GM23338 (cell line): ENCODE measurements at regions not wholly inside any gene's neighbourhood (a gene's known extent, or its start where the extent isn't known, plus 50 kb on each side); places are given as distances from the start of the nearest gene placed in this dataset.

Experiments
- ATAC-seq: fragments of 200-7000 bp; cut with Tn5 transposase; 3 replicates; pipeline ENCODE4 v1.9.1; 2020
- DNase-seq: peaks from one replicate; pipeline ENCODE4 v3.0.0-alpha.2; 2015; ENCODE audit warnings: low spot score
- H2AFZ ChIP-seq: fragments of 200-600 bp; sonication (generic); 2 replicates; pipeline ENCODE4 v1.8.0; 2016; ENCODE audit warnings: antibody characterized with exemption, mild to moderate bottlenecking, moderate library complexity
- H3F3A ChIP-seq: fragments of 200-600 bp; sonication (generic); replicated peaks from 2 replicates; pipeline ENCODE4 v1.8.0; 2017; ENCODE audit warnings: antibody characterized with exemption, mixed run types, low read depth
- H3K27ac ChIP-seq: fragments of 200-600 bp; sonication (generic); 2 replicates; pipeline ENCODE4 v1.6.1; 2016; ENCODE audit warnings: low read depth
- H3K27me3 ChIP-seq: fragments of 200-600 bp; sonication (generic); 2 replicates; pipeline ENCODE4 v1.8.0; 2016; ENCODE audit warnings: mild to moderate bottlenecking, mixed run types, moderate library complexity; ENCODE audit not compliant: insufficient read depth
- H3K36me3 ChIP-seq: fragments of 200-600 bp; sonication (generic); 2 replicates; pipeline ENCODE4 v1.8.0; 2016; ENCODE audit warnings: mild to moderate bottlenecking; ENCODE audit not compliant: insufficient read depth
- H3K4me1 ChIP-seq: fragments of 200-600 bp; sonication (generic); 2 replicates; pipeline ENCODE4 v1.8.0; 2016; ENCODE audit warnings: mild to moderate bottlenecking, moderate library complexity; ENCODE audit not compliant: insufficient read depth
- H3K4me2 ChIP-seq: fragments of 200-600 bp; sonication (generic); 2 replicates; pipeline ENCODE4 v1.7.1; 2017; ENCODE audit warnings: mixed run types
- H3K4me3 ChIP-seq: fragments of 200-600 bp; sonication (generic); 2 replicates; pipeline ENCODE4 v1.6.1; 2016; ENCODE audit warnings: mixed run types
- H3K79me2 ChIP-seq: fragments of 200-600 bp; sonication (generic); replicated peaks from 2 replicates; pipeline ENCODE4 v1.8.0; 2017; ENCODE audit warnings: mild to moderate bottlenecking; ENCODE audit not compliant: insufficient read depth
- H3K9me2 ChIP-seq: fragments of 200-600 bp; sonication (generic); 2 replicates; pipeline ENCODE4 v1.8.0; 2017; ENCODE audit not compliant: insufficient read depth
- H4K20me1 ChIP-seq: fragments of 200-600 bp; sonication (generic); replicated peaks from 2 replicates; pipeline ENCODE4 v1.8.0; 2017; ENCODE audit warnings: mild to moderate bottlenecking; ENCODE audit not compliant: insufficient read depth
- H3K27ac Mint-ChIP-seq: 2 replicates; pipeline ENCODE4 v1.8.0; 2020; ENCODE audit warnings: inconsistent platforms, mild to moderate bottlenecking, moderate library complexity, mixed read lengths
- H3K27me3 Mint-ChIP-seq: 3 replicates; pipeline ENCODE4 v1.8.0; 2022; ENCODE audit warnings: low read depth, mild to moderate bottlenecking, moderate library complexity, mixed read lengths, inconsistent platforms; ENCODE audit not compliant: insufficient read depth, poor library complexity
- H3K36me3 Mint-ChIP-seq: 3 replicates; pipeline ENCODE4 v1.8.0; 2021; ENCODE audit warnings: low read depth, mild to moderate bottlenecking, inconsistent platforms, moderate library complexity, mixed read lengths
- H3K4me1 Mint-ChIP-seq: 3 replicates; pipeline ENCODE4 v1.8.0; 2020; ENCODE audit warnings: mild to moderate bottlenecking, inconsistent platforms, mixed read lengths
- H3K4me3 Mint-ChIP-seq: 3 replicates; pipeline ENCODE4 v1.8.0; 2021; ENCODE audit warnings: moderate library complexity, mild to moderate bottlenecking, inconsistent platforms, mixed read lengths
- H3K9me3 Mint-ChIP-seq: 3 replicates; pipeline ENCODE4 v1.8.0; 2020; ENCODE audit warnings: moderate library complexity, mild to moderate bottlenecking, inconsistent platforms, mixed read lengths
- CREB1 ChIP-seq: fragments of 250-450 bp; sonication (Bioruptor Pico); IDR thresholded peaks from 2 replicates; pipeline ENCODE4 v1.5.0; 2020; ENCODE audit warnings: low read depth, mild to moderate bottlenecking, moderate library complexity
- CTCF ChIP-seq, 2 experiments: fragments of 200-600 bp in 1 of 2; sonication (generic) in 1 of 2; conservative IDR thresholded peaks; 2 replicates each; pipeline versions ENCODE4 v1.5.1 to v1.6.1; 2016 to 2017; ENCODE audit warnings: antibody characterized with exemption in 2 of 2, low read depth in 2 of 2, mild to moderate bottlenecking in 2 of 2, moderate library complexity in 1 of 2
- ETS1 ChIP-seq: IDR thresholded peaks from 2 replicates; pipeline ENCODE4 v1.6.1; 2016; ENCODE audit warnings: antibody characterized with exemption
- EZH2 ChIP-seq: fragments of 200-600 bp; sonication (generic); IDR thresholded peaks from one replicate; pipeline ENCODE4 v1.8.0; 2017; ENCODE audit warnings: antibody characterized with exemption, mild to moderate bottlenecking, low read depth; ENCODE audit not compliant: unreplicated experiment
- EZH2phosphoT487 ChIP-seq: fragments of 200-600 bp; sonication (generic); IDR thresholded peaks from one replicate; pipeline ENCODE4 v1.8.1; 2018; ENCODE audit warnings: antibody characterized with exemption; ENCODE audit not compliant: unreplicated experiment
- JUNB ChIP-seq: IDR thresholded peaks from one replicate; pipeline ENCODE4 v1.6.1; 2016; ENCODE audit warnings: antibody characterized with exemption; ENCODE audit not compliant: unreplicated experiment
- NANOG ChIP-seq: IDR thresholded peaks from 2 replicates; pipeline ENCODE4 v1.6.1; 2016; ENCODE audit warnings: antibody characterized with exemption, borderline replicate concordance
- POLR2AphosphoS5 ChIP-seq: IDR thresholded peaks from 2 replicates; pipeline ENCODE4 v1.6.1; 2016; ENCODE audit warnings: antibody characterized with exemption, low read depth
- STAT1 ChIP-seq: IDR thresholded peaks from one replicate; pipeline ENCODE4 v1.6.1; 2016; ENCODE audit warnings: antibody characterized with exemption; ENCODE audit not compliant: unreplicated experiment
- ZNF114 ChIP-seq: fragments of 250-450 bp; sonication (Bioruptor Pico); IDR thresholded peaks from 2 replicates; pipeline ENCODE4 v1.5.0; 2020; ENCODE audit warnings: mild to moderate bottlenecking, moderate library complexity
- ZNF331 ChIP-seq: fragments of 250-450 bp; sonication (Bioruptor Pico); IDR thresholded peaks from 2 replicates; pipeline ENCODE4 v1.5.0; 2020; ENCODE audit warnings: low read depth, mild to moderate bottlenecking, moderate library complexity
- ZNF462 ChIP-seq: fragments of 250-450 bp; sonication (Bioruptor Pico); IDR thresholded peaks from 2 replicates; pipeline ENCODE4 v1.5.0; 2020; ENCODE audit warnings: mild to moderate bottlenecking, moderate library complexity

- no peak for TF ChIP-seq CTCF (conservative IDR thresholded peaks at IDR 0.05; ENCODE audit: low read depth in 2 of 2)
- TF ChIP-seq POLR2AphosphoS5 = no peak
- TF ChIP-seq CREB1 = no peak
- no peak for TF ChIP-seq JUNB
- TF ChIP-seq EZH2 = no peak
Measured at GRCh38 chr18:4751523-4751922, 296.4 kb upstream of the DLGAP1 start (continued).

GRCh38 chr18:4750393-4751346 lies 295.6 kb upstream of the DLGAP1 start:
- Histone ChIP-seq H3K36me3 (no peaks in the 10 kb centered on the region), H3K27me3 (no peaks in the 10 kb centered on the region), H2AFZ (peak overlapping the region; percentile 14; the same call in 1 of the 2 replicates), H3K9me2 (0 out of 2 replicates have a peak, but pooled peaks cover 7% of the 10 kb centered on the region), H3K4me2 (no peak overlapping the region), H3K27ac (no peak overlapping the region), H4K20me1 (no peaks in the 10 kb centered on the region), H3K79me2 (no peaks in the 10 kb centered on the region), H3K4me3 (no peak overlapping the region), H3K4me1 (no peaks in the 10 kb centered on the region), H3F3A (no peaks in the 10 kb centered on the region)
- Mint-ChIP-seq H3K4me3 (no peak overlapping the region), H3K9me3 (peaks cover 7% of the 10 kb centered on the region; the same call in 2 of the 3 replicates), H3K27ac (no peak overlapping the region), H3K27me3 (no peaks in the 10 kb centered on the region), H3K4me1 (no peaks in the 10 kb centered on the region), H3K36me3 (no peaks in the 10 kb centered on the region; the same call in 2 of the 3 replicates)
- no peak for ATAC-seq
- no peak for DNase-seq
- TF ChIP-seq CTCF (conservative IDR thresholded peaks at IDR 0.05; ENCODE audit: low read depth in 2 of 2) = no peak
- TF ChIP-seq ETS1 = no peak
- no peak for TF ChIP-seq POLR2AphosphoS5
- no peak for TF ChIP-seq JUNB
- TF ChIP-seq EZH2 = no peak
- TF ChIP-seq CREB1 = no peak
- no peak for TF ChIP-seq EZH2phosphoT487
- TF ChIP-seq ZNF114 (CRISPR knock-in tag) = no peak
- TF ChIP-seq STAT1 = no peak
- no peak for TF ChIP-seq ZNF331
- no peak for TF ChIP-seq NANOG
- TF ChIP-seq ZNF462 (CRISPR knock-in tag) = no peak
